HG02973 (cell line): ENCODE measurements at regions not wholly inside any gene's neighbourhood (a gene's known extent, or its start where the extent isn't known, plus 50 kb on each side); places are given as distances from the start of the nearest gene placed in this dataset.
A peak's percentile ranks its signal among the peaks of the same experiment; 100 is the strongest.

Experiments used
- ATAC-seq: cut with Tn5 transposase; IDR thresholded peaks from one replicate; pipeline ENCODE4 v1.9.1; 2021; ENCODE audit warnings: moderate library complexity; ENCODE audit not compliant: unreplicated experiment

GRCh38 chr2:62447411-62447810, 58.6 kb downstream of the TMEM17 start:
- no peak for ATAC-seq

GRCh38 chr2:62446491-62446890, 59.5 kb downstream of the TMEM17 start:
- no peak for ATAC-seq

- ATAC-seq, result no peak
These were observed 62.1 kb downstream of the TMEM17 start for GRCh38 chr2:62443886-62444285.

- ATAC-seq, result no peak
These were observed 62.5 kb downstream of the TMEM17 start for GRCh38 chr2:62443471-62443870.

GRCh38 chr2:62441824-62442223, 64.2 kb downstream of the TMEM17 start:
- no peak for ATAC-seq

- no peak for ATAC-seq
These were observed 64.6 kb downstream of the TMEM17 start for GRCh38 chr2:62441421-62441820.

- ATAC-seq, result no peak
These were observed 65.6 kb downstream of the TMEM17 start for GRCh38 chr2:62440281-62440946.

- ATAC-seq, result no peak
These were observed 66.6 kb downstream of the TMEM17 start for GRCh38 chr2:62439425-62439824.

GRCh38 chr2:62437785-62438184, 68.2 kb downstream of the TMEM17 start:
- no peak for ATAC-seq

GRCh38 chr2:62435720-62436119, 70.3 kb downstream of the TMEM17 start:
- ATAC-seq, result peak; percentile 80

- ATAC-seq, result no peak
These were observed 73.6 kb downstream of the TMEM17 start for GRCh38 chr2:62432407-62432806.

- ATAC-seq, result no peak
These were observed 74.5 kb downstream of the TMEM17 start for GRCh38 chr2:62431512-62431911.

- ATAC-seq, result no peak
These were observed 75.8 kb downstream of the TMEM17 start for GRCh38 chr2:62430146-62430545.

- no peak for ATAC-seq
These were observed 78.8 kb downstream of the TMEM17 start for GRCh38 chr2:62427146-62427545.

GRCh38 chr2:62426154-62426912, 79.7 kb downstream of the TMEM17 start:
- ATAC-seq, result no peak

GRCh38 chr2:62425684-62426083, 80.3 kb downstream of the TMEM17 start:
- no peak for ATAC-seq

GRCh38 chr2:62424899-62425298, 81.1 kb downstream of the TMEM17 start:
- no peak for ATAC-seq

GRCh38 chr2:62423883-62424458, 82.0 kb downstream of the TMEM17 start:
- no peak for ATAC-seq

- no peak for ATAC-seq
These were observed 82.8 kb downstream of the TMEM17 start for GRCh38 chr2:62423235-62423634.

GRCh38 chr2:62415518-62415917, 90.5 kb downstream of the TMEM17 start:
- ATAC-seq, result no peak

GRCh38 chr2:62415019-62415431, 91.0 kb downstream of the TMEM17 start:
- peak; percentile 75 for ATAC-seq

- no peak for ATAC-seq
These were observed 92.8 kb downstream of the TMEM17 start for GRCh38 chr2:62413116-62413663.
